Natural killer cell (primary cell): ENCODE measurements at regions not wholly inside any gene's neighbourhood (a gene's known extent, or its start where the extent isn't known, plus 50 kb on each side); places are given as distances from the start of the nearest gene placed in this dataset.

Source experiments
- ATAC-seq, 3 donors: fragments of 150-1000 bp in 2 of 3; fragments of 200-7000 bp in 1 of 3; cut with Tn5 transposase; 1 replicate in 1 of 3; 2 replicates in 2 of 3; pipeline ENCODE4 v1.10.0; 2021; ENCODE audit warnings: mild to moderate bottlenecking in 2 of 3, moderate library complexity in 2 of 3
- DNase-seq, 2 donors: peaks; one replicate each; pipeline versions ENCODE4 v3.0.0 to v3.0.0-alpha.2; 2013 to 2021; ENCODE audit warnings: mixed read lengths in 1 of 2
- H3K27ac ChIP-seq: one replicate; pipeline ENCODE4 v1.5.1; 2013; ENCODE audit warnings: mild to moderate bottlenecking, low read length
- H3K27me3 ChIP-seq: one replicate; pipeline ENCODE4 v1.6.1; 2013; ENCODE audit warnings: low read length; ENCODE audit not compliant: control insufficient read depth, insufficient read depth
- H3K36me3 ChIP-seq: one replicate; pipeline ENCODE4 v1.6.1; 2013; ENCODE audit warnings: low read length; ENCODE audit not compliant: control insufficient read depth, insufficient read depth
- H3K4me1 ChIP-seq: one replicate; pipeline ENCODE4 v1.6.1; 2013; ENCODE audit warnings: low read length; ENCODE audit not compliant: control insufficient read depth, insufficient read depth
- H3K4me3 ChIP-seq: one replicate; pipeline ENCODE4 v1.5.1; 2013; ENCODE audit warnings: low read length
- H3K9me3 ChIP-seq: one replicate; pipeline ENCODE4 v1.6.1; 2013; ENCODE audit warnings: low read length; ENCODE audit not compliant: control insufficient read depth, insufficient read depth
- H3K27ac Mint-ChIP-seq, 2 donors: one replicate each; pipeline ENCODE4 v1.8.0; 2022; ENCODE audit warnings: mild to moderate bottlenecking in 2 of 2, mixed read lengths in 2 of 2, moderate library complexity in 1 of 2
- H3K27me3 Mint-ChIP-seq, 2 donors: one replicate each; pipeline ENCODE4 v1.8.0; 2022; ENCODE audit warnings: low read depth in 2 of 2, mixed read lengths in 2 of 2
- H3K36me3 Mint-ChIP-seq: one replicate; pipeline ENCODE4 v1.8.0; 2022; ENCODE audit warnings: mixed read lengths
- H3K4me1 Mint-ChIP-seq, 2 donors: one replicate each; pipeline ENCODE4 v1.8.0; 2022; ENCODE audit warnings: mixed read lengths in 2 of 2
- H3K4me3 Mint-ChIP-seq: one replicate; pipeline ENCODE4 v1.8.0; 2022; ENCODE audit warnings: mild to moderate bottlenecking, moderate library complexity, mixed read lengths
- H3K9me3 Mint-ChIP-seq, 2 donors: one replicate each; pipeline ENCODE4 v1.8.0; 2022; ENCODE audit warnings: mixed read lengths in 2 of 2
- WGBS: methylation state at CpG from one replicate; pipeline ENCODE4 v1.1.7; 2013; ENCODE audit warnings: missing lambda C conversion rate; ENCODE audit not compliant: insufficient coverage; 5-methylcytosine and 5-hydroxymethylcytosine counted together
- intact Hi-C: fragments of 100-400 bp; cut with micrococcal nuclease; formaldehyde crosslinking; loops from one replicate; pipeline ENCODE4 v1.14.2; 2022
- TF ChIP-seq, protein P1 (sequence below): fragments of 200-600 bp; IDR thresholded peaks from one replicate; pipeline ENCODE4 v1.8.0; 2022; ENCODE audit warnings: antibody characterized with exemption

DNA sequence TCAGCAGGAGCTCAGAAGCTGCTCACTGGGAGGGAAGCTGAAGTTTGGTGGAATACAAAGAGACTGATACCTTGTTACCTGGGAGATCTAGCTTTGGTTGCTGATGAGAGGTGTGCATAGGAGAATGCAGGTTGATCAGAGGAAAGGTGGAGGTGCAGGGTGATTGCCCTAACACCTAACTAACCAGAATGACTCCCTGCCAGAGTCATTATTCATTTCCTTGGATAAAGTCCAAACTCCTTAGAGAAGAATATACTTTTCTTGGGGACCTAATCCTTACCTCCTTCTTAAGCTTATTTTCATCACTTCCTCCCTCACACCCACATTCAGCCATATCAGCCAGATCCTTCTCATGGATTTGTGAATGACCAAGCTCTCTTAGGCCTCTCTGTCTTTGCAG lies 814.2 kb upstream of the TENM4 start:
- H3K4me3 ChIP-seq, result no peak overlapping the region
- no peak for DNase-seq
- H3K9me3 ChIP-seq, result no peaks in the 10 kb centered on the region
- TF ChIP-seq, protein P1, sequence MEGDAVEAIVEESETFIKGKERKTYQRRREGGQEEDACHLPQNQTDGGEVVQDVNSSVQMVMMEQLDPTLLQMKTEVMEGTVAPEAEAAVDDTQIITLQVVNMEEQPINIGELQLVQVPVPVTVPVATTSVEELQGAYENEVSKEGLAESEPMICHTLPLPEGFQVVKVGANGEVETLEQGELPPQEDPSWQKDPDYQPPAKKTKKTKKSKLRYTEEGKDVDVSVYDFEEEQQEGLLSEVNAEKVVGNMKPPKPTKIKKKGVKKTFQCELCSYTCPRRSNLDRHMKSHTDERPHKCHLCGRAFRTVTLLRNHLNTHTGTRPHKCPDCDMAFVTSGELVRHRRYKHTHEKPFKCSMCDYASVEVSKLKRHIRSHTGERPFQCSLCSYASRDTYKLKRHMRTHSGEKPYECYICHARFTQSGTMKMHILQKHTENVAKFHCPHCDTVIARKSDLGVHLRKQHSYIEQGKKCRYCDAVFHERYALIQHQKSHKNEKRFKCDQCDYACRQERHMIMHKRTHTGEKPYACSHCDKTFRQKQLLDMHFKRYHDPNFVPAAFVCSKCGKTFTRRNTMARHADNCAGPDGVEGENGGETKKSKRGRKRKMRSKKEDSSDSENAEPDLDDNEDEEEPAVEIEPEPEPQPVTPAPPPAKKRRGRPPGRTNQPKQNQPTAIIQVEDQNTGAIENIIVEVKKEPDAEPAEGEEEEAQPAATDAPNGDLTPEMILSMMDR, result no peak
- no peak overlapping the region for H3K4me3 Mint-ChIP-seq
- H3K4me1 ChIP-seq, result no peaks in the 10 kb centered on the region
- H3K36me3 Mint-ChIP-seq, result no peaks in the 10 kb centered on the region
- intact Hi-C loops, result no loop called here
- H3K27ac ChIP-seq, result no peak overlapping the region
- H3K27ac Mint-ChIP-seq, result no peak overlapping the region
- no peaks in the 10 kb centered on the region for H3K27me3 Mint-ChIP-seq
- no peak for ATAC-seq
- H3K9me3 Mint-ChIP-seq, result peaks cover 12 to 21% of the 10 kb centered on the region in 2 donors
- H3K4me1 Mint-ChIP-seq, result no peaks in the 10 kb centered on the region
- no peaks in the 10 kb centered on the region for H3K27me3 ChIP-seq
- H3K36me3 ChIP-seq, result no peaks in the 10 kb centered on the region

DNA sequence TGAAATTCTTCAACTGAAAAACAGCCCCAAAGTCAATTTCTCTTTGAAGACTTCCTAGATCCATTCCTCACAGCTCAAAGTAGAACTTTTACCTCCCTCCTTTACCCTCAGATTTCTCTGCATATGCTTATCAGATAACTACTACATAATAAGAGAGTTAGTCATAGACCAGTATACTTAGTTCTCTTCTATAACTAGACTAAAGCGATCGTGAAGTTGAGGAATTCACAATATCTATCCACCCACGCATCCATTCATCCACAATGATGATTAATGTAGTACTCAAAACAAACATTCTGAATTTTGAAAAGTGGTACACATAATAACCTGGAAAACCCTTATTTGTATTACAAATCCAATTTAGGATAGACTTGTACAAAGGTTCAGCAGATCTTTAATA lies 800.9 kb upstream of the TENM4 start:
- H3K4me1 ChIP-seq, result no peaks in the 10 kb centered on the region
- no peaks in the 10 kb centered on the region for H3K36me3 ChIP-seq
- no peak overlapping the region for H3K4me3 ChIP-seq
- no CpG with 5 or more reads among the region's 3 CpGs for WGBS
- Mint-ChIP-seq H3K9me3 (peaks cover 24 to 31% of the 10 kb centered on the region in 2 donors), H3K4me3 (no peak overlapping the region), H3K36me3 (peaks cover 15% of the 10 kb centered on the region), H3K4me1 (no peaks in the 10 kb centered on the region), H3K27me3 (no peaks in the 10 kb centered on the region), H3K27ac (no peak overlapping the region)
- H3K27ac ChIP-seq, result no peak overlapping the region
- H3K9me3 ChIP-seq, result no peaks in the 10 kb centered on the region
- TF ChIP-seq, protein P1, result no peak
- intact Hi-C loops, result no loop called here
- ATAC-seq (no peak), DNase-seq (no peak)
- H3K27me3 ChIP-seq, result no peaks in the 10 kb centered on the region

DNA sequence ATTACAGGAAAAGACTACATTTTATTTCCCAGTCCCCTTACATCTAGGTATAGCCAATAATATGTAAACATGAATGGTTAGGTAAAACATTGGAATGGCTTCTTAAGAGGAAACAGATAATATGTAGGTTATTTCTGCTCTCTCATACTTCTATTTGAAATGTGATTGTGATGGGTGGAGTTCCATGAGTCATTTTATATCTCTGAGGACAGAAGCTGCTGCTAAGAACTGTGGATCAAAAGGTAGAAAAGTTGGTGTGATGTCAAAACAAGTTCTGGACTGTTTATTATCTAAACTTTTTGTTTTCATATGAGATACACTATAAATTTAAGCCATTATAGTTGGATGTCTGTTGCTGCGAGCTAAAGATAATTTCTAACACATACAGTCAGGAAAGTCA lies 799.4 kb upstream of the TENM4 start:
- no peaks in the 10 kb centered on the region for H3K27me3 ChIP-seq
- no peak overlapping the region for H3K27ac ChIP-seq
- TF ChIP-seq, protein P1, result no peak
- H3K27me3 Mint-ChIP-seq, result no peaks in the 10 kb centered on the region
- H3K4me1 Mint-ChIP-seq, result no peaks in the 10 kb centered on the region
- H3K4me3 Mint-ChIP-seq, result no peak overlapping the region
- H3K9me3 Mint-ChIP-seq, result peaks cover 24 to 27% of the 10 kb centered on the region in 2 donors
- intact Hi-C loops, result no loop called here
- DNase-seq (no peak), ATAC-seq (no peak)
- WGBS, result 100% methylated on average over 1 of the region's 1 CpG
- no peak overlapping the region for H3K27ac Mint-ChIP-seq
- H3K4me1 ChIP-seq, result no peaks in the 10 kb centered on the region
- no peaks in the 10 kb centered on the region for H3K36me3 ChIP-seq
- peaks cover under 1% of the 10 kb centered on the region for H3K36me3 Mint-ChIP-seq
- H3K4me3 ChIP-seq, result no peak overlapping the region
- no peaks in the 10 kb centered on the region for H3K9me3 ChIP-seq

DNA sequence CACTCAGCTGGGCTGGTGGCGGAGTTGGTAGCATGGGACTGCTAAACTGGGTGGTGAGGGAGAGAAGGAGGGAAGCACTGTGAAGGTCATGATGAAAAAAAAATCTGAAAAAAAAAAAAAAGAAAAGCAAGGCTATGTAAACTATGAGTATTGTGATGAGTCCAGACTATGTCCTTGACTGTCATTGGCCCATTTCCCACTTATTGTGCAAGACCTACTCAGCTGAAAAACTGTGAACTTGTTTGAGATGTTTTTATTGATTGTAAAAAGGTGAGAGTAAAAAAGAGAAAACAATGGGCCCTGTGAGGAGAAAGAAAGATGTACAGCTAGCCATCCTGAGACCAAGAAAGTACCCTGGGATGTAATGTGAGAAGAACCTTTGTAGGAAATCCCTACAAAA lies 798.4 kb upstream of the TENM4 start:
- intact Hi-C loops, result no loop called here
- Mint-ChIP-seq H3K4me3 (no peak overlapping the region), H3K27ac (no peak overlapping the region), H3K4me1 (no peaks in the 10 kb centered on the region), H3K36me3 (no peaks in the 10 kb centered on the region), H3K9me3 (peaks cover 24 to 35% of the 10 kb centered on the region in 2 donors), H3K27me3 (no peaks in the 10 kb centered on the region)
- DNase-seq (no peak), ATAC-seq (no peak)
- Histone ChIP-seq H3K27me3 (no peaks in the 10 kb centered on the region), H3K4me3 (no peak overlapping the region), H3K9me3 (no peaks in the 10 kb centered on the region), H3K36me3 (no peaks in the 10 kb centered on the region), H3K4me1 (no peaks in the 10 kb centered on the region), H3K27ac (no peak overlapping the region)
- TF ChIP-seq, protein P1, result no peak
- WGBS, result 88% methylated on average over 1 of the region's 1 CpG
